ENCODE measurements at regions not wholly inside any gene's neighbourhood (a gene's known extent, or its start where the extent isn't known, plus 50 kb on each side); places are given as distances from the start of the nearest gene placed in this dataset.

- no peak for DNase-seq
Measured at GRCh38 chr21:34192646-34193285, 119.4 kb downstream of the MRPS6 start.

GRCh38 chr21:34195335-34195734 lies 122.0 kb downstream of the MRPS6 start:
- DNase-seq = no peak

DNA sequence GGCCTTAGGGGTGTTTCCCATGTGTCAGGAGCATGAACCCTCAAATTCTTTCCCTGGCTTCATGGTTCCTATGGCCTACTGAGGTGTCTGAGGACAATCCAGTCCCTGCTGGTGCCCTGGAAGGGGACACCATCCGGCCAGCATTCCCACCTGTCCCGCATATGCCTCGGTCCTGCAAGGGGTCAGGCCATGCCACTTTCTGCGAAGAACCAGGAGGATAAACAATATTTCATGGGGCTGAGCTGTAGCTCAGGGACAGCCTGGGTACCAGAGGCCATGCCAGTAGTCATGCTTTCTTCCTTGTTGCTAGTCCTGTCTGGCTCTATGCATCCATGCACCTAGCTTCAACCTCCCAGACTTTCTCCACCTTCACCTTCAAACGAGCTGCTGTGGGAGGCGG lies 123.6 kb downstream of the MRPS6 start:
- no peak for DNase-seq

GRCh38 chr21:34197561-34197960 lies 124.2 kb downstream of the MRPS6 start:
- DNase-seq = no peak

DNA sequence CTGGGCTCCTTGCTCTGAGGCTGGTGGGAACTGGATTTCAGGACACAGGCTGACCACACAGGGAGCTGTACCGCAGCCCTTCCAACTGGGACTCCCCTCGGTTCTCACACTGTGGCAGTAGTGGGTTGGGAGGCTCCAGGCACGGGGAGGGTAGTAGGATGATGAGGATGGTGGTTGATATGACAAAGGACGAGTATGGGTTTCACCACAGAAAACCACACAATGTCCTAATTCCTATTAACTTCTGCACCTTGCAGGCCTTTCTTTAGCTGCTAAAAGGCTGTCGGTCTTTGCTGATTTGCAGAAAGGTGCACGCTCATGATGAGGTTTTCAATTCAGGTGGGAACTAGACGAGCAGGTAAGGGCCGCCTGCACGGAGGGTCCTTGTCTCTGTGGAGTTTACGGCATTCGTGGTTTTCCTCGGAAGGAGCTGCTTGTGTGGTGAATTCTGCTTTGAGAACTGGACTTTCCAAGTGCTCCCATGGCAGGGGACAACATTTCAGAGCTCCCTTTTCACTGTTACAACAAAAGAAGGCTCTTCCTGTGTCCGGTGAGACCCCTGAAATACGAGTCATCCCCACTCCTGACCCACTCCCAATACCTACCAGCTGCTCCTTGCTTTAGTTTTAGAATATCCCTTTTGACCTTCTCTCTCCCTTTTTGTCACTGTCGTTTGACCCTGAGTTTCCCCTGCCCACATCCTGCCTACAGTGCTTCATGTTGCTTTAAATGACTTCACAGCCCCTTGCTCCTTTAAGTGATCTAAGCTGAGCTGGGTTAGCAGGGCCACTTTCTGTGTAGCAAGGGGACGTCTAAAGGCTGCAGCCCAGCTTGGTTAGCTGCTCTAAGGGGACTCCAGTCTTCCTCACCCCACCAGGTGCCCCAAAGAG lies 125.1 kb downstream of the MRPS6 start:
- peak; percentile 15 for DNase-seq

DNA sequence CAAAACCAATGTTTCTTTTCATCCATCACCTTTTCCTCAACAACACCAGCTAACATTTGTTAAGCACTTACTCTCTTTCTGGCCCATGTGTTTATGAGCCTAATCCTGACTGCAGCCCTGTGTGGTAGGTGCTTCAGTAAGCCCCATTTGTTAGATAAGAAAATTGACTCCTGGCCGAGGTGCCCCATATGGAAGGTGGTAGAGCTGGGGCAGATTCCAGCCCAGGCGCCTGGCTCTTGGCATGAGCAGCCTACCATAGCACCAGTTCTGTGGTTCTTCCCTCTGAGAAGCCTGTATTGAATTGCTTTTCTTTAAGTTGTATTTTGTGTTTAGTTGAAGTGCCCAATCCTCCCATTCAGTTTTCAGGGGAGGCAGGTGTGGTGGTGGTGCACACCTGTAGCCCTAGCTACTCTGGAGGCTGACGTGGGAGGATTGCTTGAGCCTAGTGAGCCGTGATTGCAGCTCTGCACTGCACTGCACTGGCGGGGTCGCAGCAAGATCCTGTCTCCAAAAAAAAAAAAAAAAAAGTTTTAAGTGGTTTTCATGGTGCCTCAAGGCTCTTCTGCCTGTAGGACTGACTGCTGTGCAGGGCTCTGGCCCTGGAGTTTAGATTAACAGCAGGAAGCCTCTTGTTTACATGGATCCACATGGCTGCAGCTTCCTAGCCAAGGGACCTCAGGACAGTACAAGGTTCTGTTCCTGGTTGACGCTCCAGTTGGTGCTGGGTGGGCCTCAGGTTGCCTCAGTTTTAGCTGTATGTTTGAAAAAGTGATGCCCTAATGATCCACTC lies 125.9 kb downstream of the MRPS6 start:
- DNase-seq = no peak

GRCh38 chr21:34200288-34200905 lies 127.0 kb downstream of the MRPS6 start:
- peak; percentile 55 for DNase-seq

- peak; percentile 61 for DNase-seq
Measured at GRCh38 chr21:34201001-34201400, 127.6 kb downstream of the MRPS6 start.

- DNase-seq = no peak
Measured at GRCh38 chr21:34201481-34201858, 128.1 kb downstream of the MRPS6 start.

DNA sequence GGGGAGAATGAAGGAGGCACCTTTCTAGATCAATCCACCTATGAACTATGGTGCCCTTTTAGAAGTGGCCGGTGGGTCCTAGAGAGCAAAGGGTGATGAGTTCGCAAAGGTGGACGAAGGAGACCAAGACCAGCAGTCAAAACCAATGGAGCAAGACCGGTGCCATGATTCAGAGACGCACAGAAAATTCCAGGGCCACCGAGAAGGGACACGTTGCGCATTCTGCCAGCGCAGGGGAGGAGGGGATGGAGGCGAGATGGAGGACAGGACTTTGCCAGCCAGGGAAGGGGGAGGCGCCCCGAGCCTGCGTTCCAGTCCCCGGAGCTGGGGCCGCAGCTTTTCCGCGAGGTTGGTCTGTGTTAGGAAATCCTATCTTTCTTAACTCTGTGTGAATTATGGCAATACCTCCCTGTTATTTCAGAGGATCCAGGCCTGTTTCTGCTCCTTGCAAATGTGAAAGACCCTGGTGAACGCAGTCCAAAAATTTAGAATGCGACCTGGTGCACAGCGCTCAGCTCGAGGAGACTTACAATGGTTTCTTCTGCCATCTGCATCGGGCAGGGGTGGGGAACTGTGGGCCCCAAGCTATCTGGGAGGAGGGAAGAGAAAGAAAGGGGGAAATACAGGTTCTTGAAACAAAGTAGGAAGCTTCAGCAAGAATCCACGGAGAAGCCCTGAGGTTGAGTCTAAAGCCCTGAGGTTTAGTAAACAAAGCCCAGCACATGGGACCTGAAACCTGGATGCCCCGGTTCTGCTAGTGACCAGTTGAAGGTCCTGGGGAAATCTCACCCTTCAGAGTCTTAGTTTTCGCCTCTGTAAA lies 129.4 kb downstream of the MRPS6 start:
- peak; percentile 26 for DNase-seq

- no peak for DNase-seq
Measured at GRCh38 chr21:34203851-34204420, 130.6 kb downstream of the MRPS6 start.

DNA sequence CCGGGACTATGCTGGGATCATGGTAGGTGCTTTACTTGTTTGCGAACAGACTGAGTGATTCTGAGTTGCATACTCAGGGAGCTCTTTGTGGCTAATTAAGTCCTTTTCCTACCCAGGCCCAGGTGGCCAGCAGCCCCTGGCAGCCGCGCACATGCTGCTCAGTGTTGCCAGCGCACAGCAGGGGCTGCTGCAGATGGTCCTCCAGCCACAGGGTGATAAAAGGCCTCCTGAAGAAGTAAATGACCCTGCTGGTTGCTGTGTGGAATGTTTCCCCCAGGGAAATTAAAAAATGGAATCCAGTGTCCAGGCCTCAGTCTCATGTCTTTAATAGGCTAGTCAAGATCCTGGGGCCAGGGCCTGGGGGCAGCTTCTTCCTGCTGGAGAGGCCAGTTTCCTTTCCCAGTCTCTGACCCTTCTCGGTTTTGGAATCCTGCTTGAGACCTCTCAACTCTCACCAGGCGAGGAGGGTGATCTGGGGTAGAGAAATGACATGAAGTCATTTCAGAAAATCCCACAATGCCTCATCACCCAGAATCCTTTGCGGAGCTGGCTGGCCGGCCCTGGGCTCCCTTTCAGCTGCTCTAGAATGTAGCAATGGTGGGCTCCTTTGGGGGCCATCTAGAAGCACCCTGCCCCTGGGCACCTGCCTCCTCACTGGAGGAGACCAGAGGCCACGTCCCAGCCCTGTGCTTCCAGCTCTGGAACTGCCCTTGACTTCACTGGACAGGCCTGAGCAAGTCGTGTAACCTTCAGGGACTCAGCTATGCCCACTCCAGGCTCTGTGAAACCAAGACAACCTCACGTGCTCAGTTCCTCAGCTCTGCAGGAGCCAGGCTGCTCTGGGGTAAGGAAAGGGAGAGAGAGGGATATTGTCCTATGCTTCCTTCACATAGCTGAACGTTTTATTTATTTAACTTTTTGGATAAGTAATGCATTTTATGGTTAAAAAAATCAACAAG lies 131.4 kb downstream of the MRPS6 start:
- no peak for DNase-seq

DNA sequence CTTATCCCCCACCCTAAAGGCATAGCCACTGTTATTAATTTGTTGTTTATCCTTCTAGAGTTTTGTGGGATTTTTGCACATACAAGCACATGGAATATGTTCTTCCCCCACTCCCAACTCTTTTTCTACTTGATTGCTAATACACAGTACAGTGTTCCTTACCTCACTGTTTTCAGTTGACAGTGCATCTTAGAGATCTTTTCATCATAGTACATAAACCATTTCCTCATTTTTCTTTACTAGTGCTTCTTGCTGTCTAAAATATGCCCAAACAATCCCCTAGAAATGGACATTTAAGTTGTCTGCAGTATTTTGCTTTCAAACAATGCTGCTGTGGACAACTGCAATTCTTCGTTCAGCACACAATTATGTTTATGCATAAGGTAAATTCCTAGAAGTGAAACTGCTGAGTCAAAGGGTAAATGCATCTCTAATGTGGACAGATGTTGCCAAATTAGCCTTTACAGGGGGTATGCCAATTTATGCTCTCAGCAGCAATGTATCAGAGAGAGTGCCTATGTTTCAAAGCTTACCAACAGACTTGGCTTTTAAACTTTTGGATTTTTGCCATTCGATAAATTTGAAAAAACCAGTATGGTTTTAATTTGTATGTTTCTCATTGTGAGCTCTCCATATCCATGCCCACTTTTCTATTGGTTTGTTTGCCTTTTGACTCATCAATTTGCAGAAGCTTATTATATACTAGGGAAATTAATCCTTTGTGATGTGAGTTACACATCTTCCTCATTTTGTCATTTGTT lies 132.6 kb downstream of the MRPS6 start:
- no peak for DNase-seq

- DNase-seq = no peak
Measured at GRCh38 chr21:34213959-34214358, 140.6 kb downstream of the MRPS6 start.

- no peak for DNase-seq
Measured at GRCh38 chr21:34215501-34215900, 142.1 kb downstream of the MRPS6 start.

DNA sequence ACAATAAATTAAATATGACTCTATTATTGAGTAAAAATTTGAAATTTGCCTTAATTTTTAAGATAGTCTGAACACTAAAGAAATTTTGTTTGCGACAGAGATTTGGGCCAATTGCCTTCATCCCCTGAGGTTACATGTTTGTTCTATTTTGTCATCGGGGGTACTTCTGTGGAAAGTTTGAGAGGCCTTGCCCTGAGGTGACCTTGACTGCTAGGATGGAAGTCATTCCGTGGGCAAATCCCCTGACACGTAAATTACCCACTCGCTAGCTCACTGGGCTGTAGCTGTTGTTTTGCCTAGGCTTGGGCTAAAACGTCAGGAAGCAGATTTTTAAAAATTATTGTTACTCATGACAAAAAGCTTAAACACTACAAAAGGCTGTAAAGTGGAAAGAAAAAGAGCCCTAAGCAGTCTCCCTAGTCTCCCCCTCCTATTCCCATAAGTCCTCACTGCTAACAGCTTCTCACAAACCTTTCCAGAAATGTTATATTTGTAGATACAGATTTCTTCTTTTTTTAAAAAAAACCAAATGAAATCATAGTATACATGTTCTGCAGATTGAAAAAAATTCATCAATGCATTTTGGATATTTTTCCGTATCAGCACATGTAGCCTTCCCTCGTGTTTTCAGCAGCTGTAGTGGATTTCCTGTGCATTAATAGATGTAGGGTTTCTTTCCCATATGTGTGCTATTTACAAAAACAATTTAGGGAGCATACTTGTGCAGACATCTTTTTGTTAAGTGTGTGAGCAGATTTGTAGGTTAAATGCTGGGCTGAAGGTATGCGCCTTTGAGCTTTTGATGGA lies 142.7 kb downstream of the MRPS6 start:
- no peak for DNase-seq

DNA sequence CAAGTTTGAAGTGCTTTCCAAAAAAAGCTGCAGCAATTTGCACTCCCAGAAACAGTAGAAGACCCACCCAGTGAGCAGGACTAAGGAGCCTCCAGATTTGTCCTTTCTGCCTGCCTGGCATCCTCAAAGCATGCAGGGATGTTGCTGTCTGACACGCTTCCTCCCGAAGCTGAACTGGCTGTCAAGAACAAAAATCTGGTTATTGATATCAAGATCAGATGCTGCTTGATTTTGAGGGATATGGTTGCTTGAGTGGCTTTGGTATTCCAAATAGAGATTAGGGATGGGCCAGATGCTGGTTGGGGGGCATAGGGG lies 143.3 kb downstream of the MRPS6 start:
- no peak for DNase-seq

GRCh38 chr21:34217263-34217662 lies 143.9 kb downstream of the MRPS6 start:
- no peak for DNase-seq
